ENCODE measurements at regions not wholly inside any gene's neighbourhood (a gene's known extent, or its start where the extent isn't known, plus 50 kb on each side); places are given as distances from the start of the nearest gene placed in this dataset.

DNA sequence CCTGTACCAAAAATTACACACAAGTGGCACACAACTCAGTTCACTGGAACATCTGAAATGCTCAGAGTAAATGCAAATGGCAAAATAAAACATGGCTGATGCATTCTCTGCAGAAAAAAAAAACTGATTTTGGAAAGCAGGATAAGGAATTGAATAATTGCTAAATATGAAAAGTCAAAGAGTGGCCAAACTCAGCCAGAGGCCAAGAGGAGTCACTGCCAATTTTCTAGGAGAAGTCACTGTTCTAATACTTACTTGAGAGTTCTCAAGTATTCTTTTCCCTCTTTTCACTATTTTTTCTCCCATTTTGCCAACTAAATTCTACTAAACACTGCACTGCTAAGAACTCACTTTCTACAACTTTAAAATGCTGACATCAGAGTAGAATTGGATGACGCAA, 1018.6 kb downstream of the TUSC7 start:
- no peak overlapping the region for H3K4me3 ChIP-seq (ENCODE audit: extremely low read depth in 1 of 4, insufficient read depth in 2 of 4, low read depth in 3 of 4, low read length in 4 of 4)
- no peak for DNase-seq (ENCODE audit: low read depth in 1 of 2, low spot score in 2 of 2)
- no peak overlapping the region for H3K18ac ChIP-seq (ENCODE audit: extremely low read depth, low read length)
- H3K14ac ChIP-seq (ENCODE audit: insufficient read length) = no peak overlapping the region
- no peak overlapping the region for H2BK15ac ChIP-seq (ENCODE audit: low read length)
- no peak overlapping the region for H4K5ac ChIP-seq (ENCODE audit: insufficient read length, low read depth, low read length)
- no peaks in the 10 kb centered on the region; the same call in 1 of the 2 replicates for H3K23me2 ChIP-seq (ENCODE audit: low read depth, low read length)
- H3K4ac ChIP-seq (replicated peaks; ENCODE audit: insufficient read length, low read depth, low read length) = no peak overlapping the region
- H3K27me3 ChIP-seq (replicated peaks in 1 of 4; ENCODE audit: control insufficient read depth in 3 of 4, extremely low read depth in 1 of 4, insufficient read depth in 3 of 4, low read length in 3 of 4) = no peaks in the 10 kb centered on the region
- H3K36me3 ChIP-seq (ENCODE audit: control insufficient read depth in 2 of 4, insufficient read depth in 4 of 4, low read length in 3 of 4) = no peaks in the 10 kb centered on the region
- no peak overlapping the region for H2BK20ac ChIP-seq (ENCODE audit: low read length)
- H3K27ac ChIP-seq (ENCODE audit: low read depth, low read length) = no peak overlapping the region
- no peaks in the 10 kb centered on the region for H3K9me3 ChIP-seq (ENCODE audit: insufficient read depth in 2 of 2, low read depth in 1 of 2, low read length in 1 of 2)
- no peak overlapping the region for H2AK5ac ChIP-seq (ENCODE audit: low read depth, low read length)
- no peaks in the 10 kb centered on the region for H3K79me2 ChIP-seq (ENCODE audit: control insufficient read depth in 1 of 2, insufficient read depth in 2 of 2, low read length in 2 of 2)
- H3K79me1 ChIP-seq (ENCODE audit: low read depth, low read length) = no peaks in the 10 kb centered on the region
- no peak for FAIRE-seq
- ChIA-PET CTCF (ENCODE audit: partially characterized antibody) (no interaction called here), POLR2A (ENCODE audit: partially characterized antibody) (no interaction called here)
- H3K23ac ChIP-seq (ENCODE audit: insufficient read length) = no peak overlapping the region
- H4K8ac ChIP-seq (ENCODE audit: extremely low read depth, insufficient read depth, low read length) = no peak overlapping the region
- H3K4me1 ChIP-seq (replicated peaks in 1 of 4; ENCODE audit: control insufficient read depth in 3 of 4, insufficient read depth in 4 of 4, low read length in 3 of 4) = no peaks in the 10 kb centered on the region
- H2BK12ac ChIP-seq (ENCODE audit: low read depth, low read length) = no peak overlapping the region
- no peak overlapping the region for H3K9ac ChIP-seq (replicated peaks in 1 of 4; ENCODE audit: extremely low read depth in 1 of 4, low read depth in 3 of 4, low read length in 3 of 4)
- H2BK120ac ChIP-seq (replicated peaks; ENCODE audit: low read depth, low read length) = no peak overlapping the region
- TF ChIP-seq CHD2 (IDR thresholded peaks at IDR 0.05; ENCODE audit: low read length) (no peak), JUND (IDR thresholded peaks at IDR 0.05; ENCODE audit: low read length) (no peak), SAP30 (IDR thresholded peaks at IDR 0.05; ENCODE audit: insufficient read depth, insufficient replicate concordance, low read length) (no peak), SIN3A (conservative IDR thresholded peaks at IDR 0.05 in 1 of 2, IDR thresholded peaks at IDR 0.05 in 1 of 2; ENCODE audit: low read depth in 1 of 2, low read length in 2 of 2) (no peak), SP1 (IDR thresholded peaks at IDR 0.05; ENCODE audit: low read depth, low read length) (no peak), RBBP5 (IDR thresholded peaks at IDR 0.05; ENCODE audit: borderline replicate concordance, low read depth, low read length) (no peak), POLR2A (IDR thresholded peaks at IDR 0.05; ENCODE audit: control extremely low read depth in 1 of 2, low read depth in 2 of 2, low read length in 2 of 2) (no peak), CHD1 (IDR thresholded peaks at IDR 0.05; ENCODE audit: low read depth, low read length) (no peak), CEBPB (IDR thresholded peaks at IDR 0.05; ENCODE audit: low read depth, low read length) (no peak), TBP (IDR thresholded peaks at IDR 0.05; ENCODE audit: low read depth, low read length) (no peak)
- TF ChIP-seq, protein P1, sequence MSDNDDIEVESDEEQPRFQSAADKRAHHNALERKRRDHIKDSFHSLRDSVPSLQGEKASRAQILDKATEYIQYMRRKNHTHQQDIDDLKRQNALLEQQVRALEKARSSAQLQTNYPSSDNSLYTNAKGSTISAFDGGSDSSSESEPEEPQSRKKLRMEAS (IDR thresholded peaks at IDR 0.05) = no peak
- no peak overlapping the region for H4K91ac ChIP-seq (replicated peaks; ENCODE audit: insufficient read length, low read length)
- no peaks in the 10 kb centered on the region for H4K20me1 ChIP-seq (replicated peaks in 1 of 2; ENCODE audit: control insufficient read depth in 1 of 2, insufficient read depth in 2 of 2, low read length in 2 of 2)
- WGBS, 2 experiments (ENCODE audit: extremely low coverage in 1 of 2, insufficient coverage in 1 of 2, insufficient read length in 1 of 2, insufficient replicate concordance in 2 of 2, low coverage in 1 of 2, low lambda C conversion rate in 2 of 2, missing lambda C conversion rate in 1 of 2) = 93% methylated on average over 1 of the region's 1 CpG; no CpG with 5 or more reads in 1 of the 2 experiments
- H2AFZ ChIP-seq (ENCODE audit: low read length) = no peak overlapping the region
- no peak overlapping the region for H2BK5ac ChIP-seq (ENCODE audit: low read depth, low read length)
- H3K56ac ChIP-seq (replicated peaks; ENCODE audit: insufficient read length, low read depth, low read length) = no peak overlapping the region
- H3K4me2 ChIP-seq (ENCODE audit: insufficient read depth in 1 of 2, low read depth in 2 of 2, low read length in 2 of 2) = no peak overlapping the region
